Activated CD4-positive, alpha-beta memory T cell treated with anti-CD3 and anti-CD28 coated beads for 36 hours (primary cell): ENCODE measurements at regions not wholly inside any gene's neighbourhood (a gene's known extent, or its start where the extent isn't known, plus 50 kb on each side); places are given as distances from the start of the nearest gene placed in this dataset.

Source experiments
- CTCF ChIA-PET: fragments of 350-600 bp; sonication (Branson Sonifier 250); formaldehyde crosslinking; loops from one replicate; lab custom pipeline; 2021; ENCODE audit warnings: antibody characterized with exemption, inconsistent platforms; lab: Charles Lee
- POLR2A ChIA-PET: fragments of 350-600 bp; sonication (Branson Sonifier 250); formaldehyde crosslinking; loops from one replicate; lab custom pipeline; 2021; ENCODE audit warnings: antibody characterized with exemption; lab: Charles Lee
- DNase-seq: peaks from one replicate; pipeline ENCODE4 v3.0.0-alpha.2; 2020
- H3K27ac Mint-ChIP-seq: one replicate; pipeline ENCODE4 v1.8.0; 2021; ENCODE audit warnings: mixed read lengths
- H3K27me3 Mint-ChIP-seq: one replicate; pipeline ENCODE4 v1.8.0; 2021; ENCODE audit warnings: mixed read lengths
- H3K36me3 Mint-ChIP-seq: one replicate; pipeline ENCODE4 v1.8.0; 2021; ENCODE audit warnings: mixed read lengths
- H3K4me1 Mint-ChIP-seq: one replicate; pipeline ENCODE4 v1.8.0; 2021; ENCODE audit warnings: low read depth, mixed read lengths
- H3K4me3 Mint-ChIP-seq: one replicate; pipeline ENCODE4 v1.8.0; 2021; ENCODE audit warnings: mild to moderate bottlenecking, mixed read lengths
- H3K9me3 Mint-ChIP-seq: one replicate; pipeline ENCODE4 v1.8.0; 2021; ENCODE audit warnings: mixed read lengths
- intact Hi-C: fragments of 100-400 bp; cut with micrococcal nuclease; formaldehyde crosslinking; loops from one replicate; pipeline ENCODE4 v1.15.1; 2023

DNA sequence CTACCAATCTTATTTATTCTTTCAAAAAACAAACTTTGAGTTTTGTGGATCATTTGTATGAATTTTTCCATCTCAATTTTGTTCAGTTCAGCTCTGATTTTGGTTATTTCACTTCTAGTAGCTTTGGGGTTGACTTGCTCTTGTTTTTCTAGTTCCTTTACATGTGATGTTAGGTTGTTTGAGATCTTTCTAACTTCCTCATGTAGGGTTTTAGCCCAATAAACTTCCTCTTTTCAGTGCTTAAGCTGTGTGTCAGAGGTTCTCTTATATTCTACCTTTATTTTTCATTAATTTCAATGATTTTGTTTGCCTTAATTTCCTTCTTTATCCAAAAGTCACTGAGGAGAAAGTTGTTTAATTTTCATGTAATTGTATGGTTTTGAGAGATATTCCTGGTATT lies 860.4 kb upstream of the FBXO33 start:
- no peaks in the 10 kb centered on the region for H3K27me3 Mint-ChIP-seq
- no peak overlapping the region for H3K27ac Mint-ChIP-seq
- no peak overlapping the region for H3K4me3 Mint-ChIP-seq
- DNase-seq = no peak
- H3K9me3 Mint-ChIP-seq = peaks cover 9% of the 10 kb centered on the region
- CTCF ChIA-PET = no interaction called here
- POLR2A ChIA-PET = no interaction called here
- intact Hi-C loops = no loop called here
- no peaks in the 10 kb centered on the region for H3K4me1 Mint-ChIP-seq
- H3K36me3 Mint-ChIP-seq = no peaks in the 10 kb centered on the region

DNA sequence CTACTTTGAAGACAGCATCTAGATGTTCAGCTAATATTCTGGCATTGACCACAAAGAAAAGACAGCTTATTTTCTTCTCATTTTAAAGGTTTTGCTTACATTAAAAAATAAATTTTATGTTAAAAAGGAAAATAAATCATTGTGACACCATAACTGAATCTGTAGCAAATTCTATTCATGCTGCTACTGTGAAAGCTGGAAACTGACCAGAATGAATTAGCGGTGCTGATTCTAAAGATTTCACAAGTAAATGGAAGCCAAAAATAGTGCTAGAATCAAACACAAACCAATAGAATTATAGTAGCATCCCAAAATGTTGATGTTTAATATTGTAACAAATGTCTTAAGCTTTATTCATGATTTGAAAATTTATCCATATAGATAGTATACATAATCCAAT lies 850.0 kb upstream of the FBXO33 start:
- H3K36me3 Mint-ChIP-seq = no peaks in the 10 kb centered on the region
- H3K27ac Mint-ChIP-seq = no peak overlapping the region
- H3K4me1 Mint-ChIP-seq = no peaks in the 10 kb centered on the region
- ChIA-PET CTCF (no interaction called here), POLR2A (no interaction called here)
- no peak for DNase-seq
- peaks cover 2% of the 10 kb centered on the region for H3K9me3 Mint-ChIP-seq
- H3K27me3 Mint-ChIP-seq = no peaks in the 10 kb centered on the region
- intact Hi-C loops = no loop called here
- no peak overlapping the region for H3K4me3 Mint-ChIP-seq

DNA sequence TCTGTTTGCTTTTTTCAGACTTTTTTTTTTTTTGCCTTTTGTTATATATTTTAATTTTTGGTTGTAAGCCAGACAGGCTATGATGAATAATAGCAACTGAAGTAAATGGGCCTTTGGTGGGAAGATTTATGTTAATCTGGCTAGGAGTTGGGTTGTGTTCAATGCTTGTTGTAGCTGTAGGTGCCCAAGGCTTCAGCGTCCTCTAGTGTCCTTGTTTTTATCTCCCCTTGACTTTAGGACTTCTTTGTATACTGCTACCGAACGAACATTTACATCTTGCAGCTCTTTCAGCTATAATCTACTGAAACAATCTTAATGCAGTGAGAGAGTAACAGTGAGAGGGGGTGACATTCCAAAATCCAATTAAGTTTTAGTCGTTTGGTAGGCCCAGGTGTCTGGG lies 848.4 kb upstream of the FBXO33 start:
- Mint-ChIP-seq H3K27ac (no peak overlapping the region), H3K4me1 (no peaks in the 10 kb centered on the region), H3K9me3 (peaks cover 2% of the 10 kb centered on the region), H3K4me3 (no peak overlapping the region), H3K27me3 (no peaks in the 10 kb centered on the region), H3K36me3 (no peaks in the 10 kb centered on the region)
- intact Hi-C loops = no loop called here
- no peak for DNase-seq
- POLR2A ChIA-PET = no interaction called here
- CTCF ChIA-PET = no interaction called here

DNA sequence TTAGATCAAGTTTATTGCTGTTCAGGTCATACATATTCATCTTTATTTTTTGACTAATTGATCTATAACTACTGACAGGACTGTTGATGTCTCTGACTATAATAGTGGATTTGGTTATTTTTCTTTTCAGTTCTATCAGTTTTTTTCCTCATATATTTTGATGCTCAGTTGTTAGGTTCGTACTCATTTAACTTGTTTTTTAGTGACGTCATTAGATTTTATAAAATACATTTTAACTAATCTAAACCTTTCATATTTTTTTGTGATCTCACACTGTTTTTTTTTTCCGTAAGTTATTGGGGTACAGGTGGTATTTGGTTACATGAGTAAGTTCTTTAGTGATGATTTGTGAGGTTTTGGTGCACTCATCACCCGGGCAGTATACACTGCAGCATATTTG lies 841.2 kb upstream of the FBXO33 start:
- Mint-ChIP-seq H3K27ac (no peak overlapping the region), H3K36me3 (no peaks in the 10 kb centered on the region), H3K27me3 (no peaks in the 10 kb centered on the region), H3K4me1 (no peaks in the 10 kb centered on the region), H3K4me3 (no peak overlapping the region), H3K9me3 (no peaks in the 10 kb centered on the region)
- POLR2A ChIA-PET = no interaction called here
- intact Hi-C loops = no loop called here
- DNase-seq = no peak
- CTCF ChIA-PET = no interaction called here

DNA sequence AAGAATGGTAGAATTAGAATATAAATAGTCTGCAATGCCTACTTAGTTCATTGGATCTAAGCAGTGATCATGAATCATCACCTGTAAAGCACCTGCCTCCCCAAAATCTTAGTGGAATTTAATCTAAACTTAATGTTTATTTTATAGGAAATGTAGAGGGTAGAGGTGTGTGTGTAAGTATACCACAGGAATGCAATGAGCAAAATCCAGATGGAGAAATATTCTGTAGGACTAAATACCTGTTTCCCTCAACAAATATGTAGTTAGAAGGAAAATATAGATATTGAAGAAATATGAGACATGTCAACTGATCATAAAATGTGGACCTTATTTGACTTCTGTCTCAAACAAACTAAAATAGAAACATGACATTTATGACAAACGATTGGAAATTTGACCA lies 839.2 kb upstream of the FBXO33 start:
- ChIA-PET CTCF (no interaction called here), POLR2A (no interaction called here)
- no peak for DNase-seq
- no peaks in the 10 kb centered on the region for H3K4me1 Mint-ChIP-seq
- H3K9me3 Mint-ChIP-seq = peaks cover 3% of the 10 kb centered on the region
- no peaks in the 10 kb centered on the region for H3K36me3 Mint-ChIP-seq
- H3K27ac Mint-ChIP-seq = no peak overlapping the region
- intact Hi-C loops = no loop called here
- no peaks in the 10 kb centered on the region for H3K27me3 Mint-ChIP-seq
- H3K4me3 Mint-ChIP-seq = no peak overlapping the region

DNA sequence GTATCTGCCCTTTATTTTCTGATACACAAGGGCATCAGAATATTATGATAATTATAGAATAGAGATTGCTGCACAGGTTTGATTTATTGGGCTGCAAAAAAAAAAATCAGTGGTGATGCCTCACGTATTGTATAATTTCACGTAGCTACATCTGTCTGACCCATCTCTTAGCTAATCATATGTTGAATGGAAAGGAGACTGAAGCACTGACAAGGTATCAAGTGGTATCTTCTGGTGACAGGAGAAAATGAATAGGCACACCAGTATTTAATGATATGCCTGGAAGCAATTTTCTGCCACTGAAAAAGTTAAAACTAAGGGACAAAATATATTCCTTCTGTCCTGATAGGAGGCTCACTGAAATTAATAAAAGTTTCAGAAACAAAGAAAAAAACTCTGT lies 837.2 kb upstream of the FBXO33 start:
- H3K36me3 Mint-ChIP-seq = no peaks in the 10 kb centered on the region
- H3K4me3 Mint-ChIP-seq = no peak overlapping the region
- intact Hi-C loops = no loop called here
- DNase-seq = no peak
- no peak overlapping the region for H3K27ac Mint-ChIP-seq
- H3K4me1 Mint-ChIP-seq = no peaks in the 10 kb centered on the region
- POLR2A ChIA-PET = no interaction called here
- peaks cover 3% of the 10 kb centered on the region for H3K9me3 Mint-ChIP-seq
- CTCF ChIA-PET = no interaction called here
- H3K27me3 Mint-ChIP-seq = no peaks in the 10 kb centered on the region

DNA sequence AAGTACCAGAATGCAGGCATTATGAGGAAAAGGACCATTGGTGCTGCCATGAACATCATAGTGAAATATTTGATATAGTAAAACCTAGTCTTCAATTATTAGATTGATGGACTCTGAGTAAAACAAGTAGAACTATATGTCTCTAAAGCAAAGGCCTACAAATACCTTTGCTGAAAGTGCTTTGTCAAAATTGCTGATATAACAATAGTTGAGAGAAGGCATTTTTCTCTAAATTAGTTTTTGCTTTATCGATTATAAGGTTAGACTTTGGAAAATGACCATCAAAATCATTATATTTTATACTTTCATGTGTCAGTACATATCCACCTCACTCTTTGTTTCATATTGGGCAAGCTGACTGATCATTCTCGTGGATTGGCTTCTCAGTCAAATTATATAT lies 836.0 kb upstream of the FBXO33 start:
- POLR2A ChIA-PET = no interaction called here
- Mint-ChIP-seq H3K9me3 (peaks cover 5% of the 10 kb centered on the region), H3K4me3 (no peak overlapping the region), H3K27ac (no peak overlapping the region), H3K27me3 (no peaks in the 10 kb centered on the region), H3K36me3 (no peaks in the 10 kb centered on the region), H3K4me1 (no peaks in the 10 kb centered on the region)
- CTCF ChIA-PET = no interaction called here
- intact Hi-C loops = no loop called here
- DNase-seq = no peak

DNA sequence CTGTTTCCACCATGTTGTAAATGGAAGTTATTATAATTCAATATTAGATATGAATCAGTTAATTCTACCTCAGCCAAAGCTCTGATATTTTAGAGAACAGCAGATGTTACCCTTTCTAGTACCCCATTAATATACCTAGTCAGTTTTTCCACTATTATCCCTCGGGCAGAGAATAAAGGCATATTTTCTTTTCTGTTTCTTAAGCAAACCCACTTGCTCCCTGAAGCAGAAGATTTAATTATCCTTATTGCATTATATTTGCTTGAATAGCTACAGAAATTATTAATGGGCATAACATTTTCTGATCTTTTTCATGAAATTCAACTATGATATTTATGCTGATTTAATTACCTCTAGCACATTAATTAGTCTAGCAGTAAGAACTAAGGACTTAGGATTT lies 832.9 kb upstream of the FBXO33 start:
- H3K27ac Mint-ChIP-seq = no peak overlapping the region
- intact Hi-C loops = no loop called here
- no peaks in the 10 kb centered on the region for H3K36me3 Mint-ChIP-seq
- no peaks in the 10 kb centered on the region for H3K4me1 Mint-ChIP-seq
- H3K9me3 Mint-ChIP-seq = peaks cover 9% of the 10 kb centered on the region
- H3K27me3 Mint-ChIP-seq = no peaks in the 10 kb centered on the region
- no peak overlapping the region for H3K4me3 Mint-ChIP-seq
- ChIA-PET POLR2A (no interaction called here), CTCF (no interaction called here)
- no peak for DNase-seq

DNA sequence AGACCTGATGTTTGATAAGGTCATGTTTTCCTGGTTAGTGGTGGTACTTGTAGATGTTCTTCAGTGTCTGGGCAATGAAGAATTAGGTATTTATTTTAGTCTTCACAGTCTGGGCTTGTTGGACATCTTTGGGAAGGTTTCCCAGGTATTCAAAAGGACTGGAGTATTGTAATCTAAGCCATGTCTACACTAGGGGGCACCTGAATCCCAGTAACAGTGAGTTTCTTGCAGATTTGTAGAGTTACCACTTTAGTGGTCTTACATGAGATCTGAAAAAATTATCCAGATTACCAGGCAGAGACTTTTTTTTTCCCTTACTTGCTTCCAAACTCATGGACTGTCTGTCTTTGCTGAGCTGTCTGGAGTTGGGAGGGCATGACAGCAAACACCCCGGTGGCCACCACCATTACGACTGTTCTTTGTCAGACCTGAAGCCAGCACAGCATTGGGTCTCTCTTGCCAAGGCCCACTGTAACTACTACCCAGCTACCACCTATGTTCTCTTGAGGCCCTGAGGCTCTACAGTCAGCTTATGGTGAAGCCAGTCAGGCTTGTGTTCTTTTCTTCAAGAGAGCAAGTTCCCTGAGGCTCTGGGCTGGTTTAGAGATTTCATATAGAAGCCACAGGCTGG lies 820.7 kb upstream of the FBXO33 start:
- H3K4me3 Mint-ChIP-seq = no peak overlapping the region
- no peaks in the 10 kb centered on the region for H3K36me3 Mint-ChIP-seq
- H3K27ac Mint-ChIP-seq = no peak overlapping the region
- no peaks in the 10 kb centered on the region for H3K27me3 Mint-ChIP-seq
- DNase-seq = no peak
- intact Hi-C loops = no loop called here
- ChIA-PET POLR2A (no interaction called here), CTCF (no interaction called here)
- H3K4me1 Mint-ChIP-seq = no peaks in the 10 kb centered on the region
- no peaks in the 10 kb centered on the region for H3K9me3 Mint-ChIP-seq

DNA sequence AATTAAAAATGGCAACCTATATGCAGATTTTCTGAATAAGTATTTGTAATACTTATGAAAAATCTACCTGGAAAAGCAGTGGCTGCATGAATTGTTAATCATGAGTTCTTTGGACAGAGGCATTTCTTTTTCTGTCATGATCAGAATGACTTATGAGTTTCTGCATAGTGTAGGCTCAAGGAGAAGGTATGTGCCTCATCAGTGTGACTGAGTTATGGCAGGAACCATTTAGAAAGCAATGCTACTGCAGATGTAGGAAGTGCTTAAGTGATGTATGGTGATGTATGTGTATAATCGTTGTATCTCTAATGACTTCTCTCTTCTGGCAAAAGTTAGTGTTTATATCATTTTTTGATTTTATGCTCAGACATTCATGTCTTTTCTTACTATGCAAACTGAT lies 816.4 kb upstream of the FBXO33 start:
- Mint-ChIP-seq H3K4me3 (no peak overlapping the region), H3K9me3 (no peaks in the 10 kb centered on the region), H3K27ac (no peak overlapping the region), H3K27me3 (no peaks in the 10 kb centered on the region), H3K36me3 (no peaks in the 10 kb centered on the region), H3K4me1 (no peaks in the 10 kb centered on the region)
- POLR2A ChIA-PET = no interaction called here
- no peak for DNase-seq
- intact Hi-C loops = no loop called here
- CTCF ChIA-PET = no interaction called here

DNA sequence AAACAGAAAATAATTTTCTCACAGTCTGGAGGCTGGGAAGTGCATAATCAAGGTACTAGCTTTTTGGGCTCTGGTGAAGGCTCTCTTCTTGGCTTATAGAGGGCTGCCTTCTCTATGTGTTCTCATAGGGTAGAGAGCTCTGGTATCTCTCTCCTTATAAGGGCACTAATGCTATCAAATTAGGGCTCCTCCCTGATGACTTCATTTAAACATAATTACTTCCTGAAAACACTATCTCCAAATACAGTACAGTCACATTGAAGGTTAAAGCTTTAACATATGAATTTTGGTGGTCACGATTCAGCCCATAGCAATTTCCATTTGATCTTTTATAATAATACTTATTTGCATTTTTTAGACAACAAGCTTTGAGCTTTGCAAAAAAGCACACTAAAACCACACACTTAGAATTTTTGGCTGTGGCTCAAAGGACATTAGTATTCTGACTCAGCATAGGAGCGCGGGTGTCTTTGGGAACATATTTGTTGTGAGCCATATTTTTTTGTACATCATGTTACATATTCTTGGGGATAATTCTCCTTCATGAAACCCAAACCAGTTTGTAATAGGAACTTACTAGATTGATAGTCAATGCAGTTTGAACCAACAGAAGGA lies 808.1 kb upstream of the FBXO33 start:
- CTCF ChIA-PET = no interaction called here
- H3K9me3 Mint-ChIP-seq = no peaks in the 10 kb centered on the region
- no peak for DNase-seq
- H3K27me3 Mint-ChIP-seq = no peaks in the 10 kb centered on the region
- no peak overlapping the region for H3K4me3 Mint-ChIP-seq
- no peaks in the 10 kb centered on the region for H3K36me3 Mint-ChIP-seq
- no peaks in the 10 kb centered on the region for H3K4me1 Mint-ChIP-seq
- POLR2A ChIA-PET = no interaction called here
- intact Hi-C loops = no loop called here
- no peak overlapping the region for H3K27ac Mint-ChIP-seq

DNA sequence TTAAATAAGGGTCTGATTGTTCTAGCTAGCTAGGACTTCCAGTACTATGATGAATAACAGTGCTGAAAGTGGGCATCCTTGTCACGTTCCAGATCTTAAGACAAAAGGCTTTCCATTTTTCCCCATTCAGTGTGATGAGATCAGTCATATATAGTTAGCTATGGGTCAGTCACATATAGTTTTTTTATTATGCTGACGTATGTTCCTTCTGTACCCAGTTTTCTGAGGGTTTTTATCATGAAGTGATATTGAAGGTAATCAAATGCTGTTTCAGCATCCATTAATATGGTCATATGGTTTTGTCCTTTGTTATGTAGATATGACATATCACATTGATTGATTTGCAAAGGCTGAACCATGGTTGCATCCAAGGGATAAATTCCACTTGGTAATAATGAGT lies 800.1 kb upstream of the FBXO33 start:
- Mint-ChIP-seq H3K36me3 (no peaks in the 10 kb centered on the region), H3K27ac (no peak overlapping the region), H3K4me1 (no peaks in the 10 kb centered on the region), H3K27me3 (no peaks in the 10 kb centered on the region), H3K4me3 (no peak overlapping the region), H3K9me3 (peaks cover 9% of the 10 kb centered on the region)
- intact Hi-C loops = no loop called here
- ChIA-PET POLR2A (no interaction called here), CTCF (no interaction called here)
- DNase-seq = no peak

DNA sequence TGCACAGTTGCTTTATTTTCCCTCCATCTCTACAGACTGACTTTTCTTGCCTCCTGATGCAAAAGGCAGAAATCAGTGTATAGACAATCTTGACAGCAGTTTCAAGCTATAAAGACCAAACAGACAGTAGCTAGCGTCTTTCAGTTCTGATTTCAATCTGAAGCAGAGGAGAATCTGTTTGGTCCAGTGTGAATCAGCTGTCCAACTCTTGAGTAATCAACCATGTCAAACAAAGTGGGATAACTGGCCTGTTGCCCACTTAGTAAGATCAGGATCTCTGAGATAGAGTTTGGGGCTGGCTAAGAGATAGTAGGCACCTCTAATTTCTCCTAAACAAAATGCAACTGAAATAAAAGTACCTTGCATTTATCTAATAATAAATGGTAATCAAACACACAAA lies 797.4 kb upstream of the FBXO33 start:
- Mint-ChIP-seq H3K36me3 (no peaks in the 10 kb centered on the region), H3K4me1 (no peaks in the 10 kb centered on the region), H3K27me3 (no peaks in the 10 kb centered on the region), H3K27ac (no peak overlapping the region), H3K4me3 (no peak overlapping the region), H3K9me3 (peaks cover 7% of the 10 kb centered on the region)
- DNase-seq = no peak
- POLR2A ChIA-PET = interaction anchor here (0.6 kb wide), 1 partner anchor 70 kb away, joined by 3 read pairs; no protein-coding TSS in a partner anchor
- CTCF ChIA-PET = no interaction called here
- intact Hi-C loops = no loop called here
